HL-60 (cell line): ENCODE measurements at regions not wholly inside any gene's neighbourhood (a gene's known extent, or its start where the extent isn't known, plus 50 kb on each side); places are given as distances from the start of the nearest gene placed in this dataset.

Source experiments
- DNase-seq, 2 experiments: peaks; one replicate each; pipeline ENCODE4 v3.0.0-alpha.2; 2010 to 2020; ENCODE audit warnings: low read depth in 1 of 2, low spot score in 1 of 2
- H3K27ac ChIP-seq: fragments of 250-450 bp; sonication (Bioruptor Pico); replicated peaks from 2 replicates; pipeline ENCODE4 v1.5.1; 2020; ENCODE audit warnings: mild to moderate bottlenecking, moderate library complexity
- H3K27me3 ChIP-seq: fragments of 250-450 bp; sonication (Bioruptor Pico); 2 replicates; pipeline ENCODE4 v1.5.1; 2021; ENCODE audit warnings: mild to moderate bottlenecking, moderate library complexity; ENCODE audit not compliant: insufficient read depth, poor library complexity, severe bottlenecking
- H3K4me3 ChIP-seq: replicated peaks from 2 replicates; pipeline ENCODE4 v1.5.1; 2011; ENCODE audit warnings: mild to moderate bottlenecking, control low read depth, low read length; ENCODE audit not compliant: insufficient read depth
- GABPA ChIP-seq: IDR thresholded peaks from 2 replicates; pipeline ENCODE4 v1.6.1; 2012; ENCODE audit warnings: low read depth
- POLR2AphosphoS5 ChIP-seq: IDR thresholded peaks from 2 replicates; pipeline ENCODE4 v1.6.1; 2012; ENCODE audit warnings: low read depth
- SPI1 ChIP-seq: IDR thresholded peaks from 2 replicates; pipeline ENCODE4 v1.6.1; 2012; ENCODE audit warnings: low read depth, mild to moderate bottlenecking, borderline replicate concordance
- TF ChIP-seq, protein P1 (sequence below): IDR thresholded peaks from one replicate; pipeline ENCODE4 v1.5.1; 2011; ENCODE audit warnings: low read length, control low read depth, inconsistent platforms; ENCODE audit not compliant: insufficient read depth
- TF ChIP-seq, protein P2 (sequence below): IDR thresholded peaks from 2 replicates; pipeline ENCODE4 v1.6.1; 2012; ENCODE audit warnings: low read depth; ENCODE audit not compliant: insufficient replicate concordance

DNA sequence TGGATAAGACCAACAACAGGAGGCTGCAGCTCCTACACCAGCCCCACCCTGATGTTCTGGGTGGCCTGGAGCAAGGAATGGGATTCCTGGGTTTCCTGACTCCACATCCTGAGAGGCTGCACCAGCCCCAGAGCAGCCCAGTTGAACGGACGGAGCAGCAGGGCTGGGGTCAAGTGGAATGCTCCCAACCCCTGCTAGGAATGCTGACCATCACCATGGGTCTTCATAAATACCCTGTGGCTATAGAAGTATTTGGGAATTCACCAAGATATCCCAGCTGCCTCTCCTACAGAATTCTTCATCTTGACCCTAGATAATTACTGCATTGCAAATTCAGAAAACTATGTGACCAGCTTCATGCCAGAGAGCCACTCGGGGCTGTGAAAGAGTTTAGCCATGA is 180.3 kb downstream of the THBS2 start:
- DNase-seq = no peak
- Histone ChIP-seq H3K27me3 (no peaks in the 10 kb centered on the region), H3K27ac (no peak overlapping the region), H3K4me3 (no peak overlapping the region)
- no peak for TF ChIP-seq POLR2AphosphoS5
- TF ChIP-seq, protein P1, sequence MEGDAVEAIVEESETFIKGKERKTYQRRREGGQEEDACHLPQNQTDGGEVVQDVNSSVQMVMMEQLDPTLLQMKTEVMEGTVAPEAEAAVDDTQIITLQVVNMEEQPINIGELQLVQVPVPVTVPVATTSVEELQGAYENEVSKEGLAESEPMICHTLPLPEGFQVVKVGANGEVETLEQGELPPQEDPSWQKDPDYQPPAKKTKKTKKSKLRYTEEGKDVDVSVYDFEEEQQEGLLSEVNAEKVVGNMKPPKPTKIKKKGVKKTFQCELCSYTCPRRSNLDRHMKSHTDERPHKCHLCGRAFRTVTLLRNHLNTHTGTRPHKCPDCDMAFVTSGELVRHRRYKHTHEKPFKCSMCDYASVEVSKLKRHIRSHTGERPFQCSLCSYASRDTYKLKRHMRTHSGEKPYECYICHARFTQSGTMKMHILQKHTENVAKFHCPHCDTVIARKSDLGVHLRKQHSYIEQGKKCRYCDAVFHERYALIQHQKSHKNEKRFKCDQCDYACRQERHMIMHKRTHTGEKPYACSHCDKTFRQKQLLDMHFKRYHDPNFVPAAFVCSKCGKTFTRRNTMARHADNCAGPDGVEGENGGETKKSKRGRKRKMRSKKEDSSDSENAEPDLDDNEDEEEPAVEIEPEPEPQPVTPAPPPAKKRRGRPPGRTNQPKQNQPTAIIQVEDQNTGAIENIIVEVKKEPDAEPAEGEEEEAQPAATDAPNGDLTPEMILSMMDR = no peak
- TF ChIP-seq GABPA = no peak
- no peak for TF ChIP-seq SPI1
- TF ChIP-seq, protein P2, sequence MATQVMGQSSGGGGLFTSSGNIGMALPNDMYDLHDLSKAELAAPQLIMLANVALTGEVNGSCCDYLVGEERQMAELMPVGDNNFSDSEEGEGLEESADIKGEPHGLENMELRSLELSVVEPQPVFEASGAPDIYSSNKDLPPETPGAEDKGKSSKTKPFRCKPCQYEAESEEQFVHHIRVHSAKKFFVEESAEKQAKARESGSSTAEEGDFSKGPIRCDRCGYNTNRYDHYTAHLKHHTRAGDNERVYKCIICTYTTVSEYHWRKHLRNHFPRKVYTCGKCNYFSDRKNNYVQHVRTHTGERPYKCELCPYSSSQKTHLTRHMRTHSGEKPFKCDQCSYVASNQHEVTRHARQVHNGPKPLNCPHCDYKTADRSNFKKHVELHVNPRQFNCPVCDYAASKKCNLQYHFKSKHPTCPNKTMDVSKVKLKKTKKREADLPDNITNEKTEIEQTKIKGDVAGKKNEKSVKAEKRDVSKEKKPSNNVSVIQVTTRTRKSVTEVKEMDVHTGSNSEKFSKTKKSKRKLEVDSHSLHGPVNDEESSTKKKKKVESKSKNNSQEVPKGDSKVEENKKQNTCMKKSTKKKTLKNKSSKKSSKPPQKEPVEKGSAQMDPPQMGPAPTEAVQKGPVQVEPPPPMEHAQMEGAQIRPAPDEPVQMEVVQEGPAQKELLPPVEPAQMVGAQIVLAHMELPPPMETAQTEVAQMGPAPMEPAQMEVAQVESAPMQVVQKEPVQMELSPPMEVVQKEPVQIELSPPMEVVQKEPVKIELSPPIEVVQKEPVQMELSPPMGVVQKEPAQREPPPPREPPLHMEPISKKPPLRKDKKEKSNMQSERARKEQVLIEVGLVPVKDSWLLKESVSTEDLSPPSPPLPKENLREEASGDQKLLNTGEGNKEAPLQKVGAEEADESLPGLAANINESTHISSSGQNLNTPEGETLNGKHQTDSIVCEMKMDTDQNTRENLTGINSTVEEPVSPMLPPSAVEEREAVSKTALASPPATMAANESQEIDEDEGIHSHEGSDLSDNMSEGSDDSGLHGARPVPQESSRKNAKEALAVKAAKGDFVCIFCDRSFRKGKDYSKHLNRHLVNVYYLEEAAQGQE = no peak

DNA sequence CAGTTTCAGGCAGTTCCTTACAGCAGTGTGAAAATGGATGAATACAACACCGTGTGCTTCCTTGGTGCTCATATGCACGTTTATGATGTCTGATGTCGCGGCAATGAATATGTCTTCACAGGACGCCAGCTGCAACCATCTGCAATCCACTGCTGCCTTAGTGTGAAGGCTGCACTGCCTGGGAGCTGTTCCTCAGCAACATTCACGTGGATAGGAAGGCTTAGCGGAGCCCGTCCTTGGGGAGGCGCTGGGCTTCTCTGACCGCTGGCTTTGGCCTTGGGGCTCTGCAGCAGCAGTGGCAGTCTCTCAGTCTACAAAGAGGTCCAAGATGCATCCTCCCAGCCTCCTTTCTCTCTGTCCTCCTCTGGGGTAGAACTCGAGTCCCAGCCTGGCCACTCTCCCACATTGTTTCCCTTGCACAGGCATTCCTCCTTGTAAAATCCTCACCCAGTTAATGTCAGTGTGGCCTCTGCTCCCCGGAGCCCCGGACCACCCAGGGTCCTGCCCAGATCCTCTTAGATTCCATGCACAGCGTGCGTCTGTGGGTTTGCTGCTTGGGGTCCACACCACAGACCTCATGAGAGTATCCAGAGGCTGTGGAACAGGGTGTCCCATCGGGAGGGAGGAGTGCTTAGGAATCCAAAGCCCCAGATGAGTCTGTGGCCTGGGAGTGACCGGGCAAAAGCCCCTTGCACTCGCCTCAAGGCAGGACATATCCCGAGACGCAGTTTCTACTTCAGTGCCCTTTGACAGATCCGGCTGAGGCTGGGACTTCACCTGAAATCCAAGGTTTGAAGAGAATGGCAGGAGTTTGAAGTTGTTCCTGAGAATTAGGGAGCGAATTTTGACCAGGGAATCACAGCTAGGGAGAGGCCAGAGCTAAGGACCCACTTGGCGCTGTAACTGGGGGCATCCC is 181.3 kb downstream of the THBS2 start:
- H3K4me3 ChIP-seq = no peak overlapping the region
- no peak for TF ChIP-seq SPI1
- TF ChIP-seq, protein P1 = no peak
- no peak for TF ChIP-seq GABPA
- TF ChIP-seq, protein P2 = no peak
- no peak for TF ChIP-seq POLR2AphosphoS5
- H3K27me3 ChIP-seq = no peaks in the 10 kb centered on the region
- no peak for DNase-seq
- no peak overlapping the region for H3K27ac ChIP-seq

DNA sequence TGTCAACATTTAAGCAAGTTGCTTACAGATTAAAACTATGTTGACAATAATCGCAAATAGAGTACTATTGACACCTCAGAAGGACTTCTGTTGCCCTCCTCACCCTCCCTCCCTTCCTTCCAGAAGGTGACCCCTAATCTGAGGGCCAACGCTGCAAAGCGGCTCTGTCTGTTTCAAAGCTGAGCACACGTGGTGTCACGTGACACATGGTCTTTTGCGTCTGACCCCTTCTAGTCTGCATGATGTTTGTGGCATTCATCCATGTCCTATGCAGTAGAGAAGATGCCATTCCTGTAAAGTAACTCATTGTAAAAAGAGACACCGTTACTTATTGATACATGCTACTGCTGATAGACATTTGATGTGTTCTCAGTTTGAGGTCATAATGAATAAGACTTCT is 182.3 kb downstream of the THBS2 start:
- Histone ChIP-seq H3K4me3 (no peak overlapping the region), H3K27ac (no peak overlapping the region), H3K27me3 (no peaks in the 10 kb centered on the region)
- TF ChIP-seq, protein P2 = no peak
- no peak for TF ChIP-seq GABPA
- no peak for TF ChIP-seq SPI1
- TF ChIP-seq, protein P1 = no peak
- TF ChIP-seq POLR2AphosphoS5 = no peak
- no peak for DNase-seq
